KBM-7 (cell line): ENCODE measurements at regions not wholly inside any gene's neighbourhood (a gene's known extent, or its start where the extent isn't known, plus 50 kb on each side); places are given as distances from the start of the nearest gene placed in this dataset.

Experiments used
- DNase-seq: peaks from one replicate; pipeline ENCODE4 v3.0.0-alpha.2; 2015
- in situ Hi-C: fragments of 300-500 bp; cut with MboI; formaldehyde crosslinking; loops from 2 replicates; pipeline ENCODE4 v1.14.3; 2020; ENCODE audit warnings: low sequenced_read_pairs, low pct_unique_long_range_greater_than_20kb, mixed read lengths

GRCh38 chr3:17808994-17809393, 66.6 kb upstream of the TBC1D5 start:
- DNase-seq: no peak

DNA sequence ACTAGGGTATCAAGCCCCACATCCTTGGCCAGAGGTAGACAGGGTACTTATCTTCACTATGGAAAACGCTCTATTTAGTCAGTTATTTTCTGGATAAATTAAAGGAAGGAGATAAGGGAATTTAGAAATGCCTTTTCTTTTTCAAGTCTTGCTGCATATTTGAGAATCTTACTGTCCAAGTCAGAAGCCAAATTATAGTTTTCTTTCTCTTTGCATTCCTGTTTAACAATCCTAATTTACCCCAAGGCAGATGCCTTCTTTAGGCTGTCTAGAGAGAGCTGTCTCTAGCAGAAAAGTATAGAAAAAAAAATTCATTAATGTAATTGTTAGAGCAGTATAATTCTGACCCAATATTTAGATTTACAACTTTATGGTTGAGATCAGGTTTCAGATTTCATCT, 64.4 kb upstream of the TBC1D5 start:
- DNase-seq: no peak
- in situ Hi-C loops: no loop called here

More at GRCh38 chr3:17808994-17809393, 66.6 kb upstream of the TBC1D5 start:
- in situ Hi-C loops: no loop called here

- DNase-seq: no peak
- in situ Hi-C loops: no loop called here
Observed at GRCh38 chr3:17806201-17806600, 63.8 kb upstream of the TBC1D5 start.

GRCh38 chr3:17805461-17805940, 63.1 kb upstream of the TBC1D5 start:
- DNase-seq: no peak
- in situ Hi-C loops: no loop called here

DNA sequence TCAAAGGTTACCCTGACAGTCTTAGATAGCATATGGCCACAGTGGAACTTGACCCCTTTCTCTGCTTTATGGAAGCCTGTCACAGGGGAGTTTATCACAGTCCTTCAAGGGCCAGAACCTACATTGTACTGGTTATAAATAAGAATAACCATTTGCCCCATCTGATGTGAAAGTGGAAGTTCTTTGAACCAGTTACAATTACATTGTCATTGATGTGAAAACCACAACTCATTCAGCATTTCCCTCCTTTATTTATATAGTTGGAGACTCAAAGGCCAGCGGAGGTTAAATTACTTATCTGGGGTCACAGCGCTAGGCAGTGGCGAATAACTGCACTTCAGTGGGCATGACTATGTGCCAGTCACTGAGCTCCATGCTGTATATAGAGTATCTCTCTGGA, 60.5 kb upstream of the TBC1D5 start:
- in situ Hi-C loops: no loop called here

GRCh38 chr3:17801131-17801530, 58.7 kb upstream of the TBC1D5 start:
- no peak for DNase-seq
- in situ Hi-C loops: no loop called here

More for the DNA sequence above, 60.5 kb upstream of the TBC1D5 start:
- DNase-seq: peak; percentile 12

- in situ Hi-C loops: no loop called here
- no peak for DNase-seq
Observed at GRCh38 chr3:17800232-17800631, 57.8 kb upstream of the TBC1D5 start.

DNA sequence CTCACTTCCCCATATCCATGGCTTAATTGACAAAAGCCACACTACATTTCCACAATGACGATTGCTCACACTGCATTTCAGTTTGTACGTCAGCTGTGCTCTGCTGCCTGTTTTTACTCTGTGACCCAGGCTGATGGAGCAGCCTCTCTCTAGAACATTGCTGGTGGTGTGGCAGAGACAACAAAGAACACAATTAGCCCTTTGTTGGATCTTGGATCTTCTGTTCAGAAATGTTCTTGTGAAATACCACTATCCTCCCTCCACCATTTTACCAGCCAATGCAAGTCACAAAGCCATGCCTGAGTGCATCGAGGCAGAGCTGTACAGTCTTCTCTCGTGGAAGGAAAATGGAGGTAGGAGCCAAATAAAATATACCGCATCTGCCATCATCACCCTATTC, 56.9 kb upstream of the TBC1D5 start:
- no peak for DNase-seq
- in situ Hi-C loops: no loop called here

- in situ Hi-C loops: no loop called here
- no peak for DNase-seq
Observed at GRCh38 chr3:17798000-17798399, 55.6 kb upstream of the TBC1D5 start.

DNA sequence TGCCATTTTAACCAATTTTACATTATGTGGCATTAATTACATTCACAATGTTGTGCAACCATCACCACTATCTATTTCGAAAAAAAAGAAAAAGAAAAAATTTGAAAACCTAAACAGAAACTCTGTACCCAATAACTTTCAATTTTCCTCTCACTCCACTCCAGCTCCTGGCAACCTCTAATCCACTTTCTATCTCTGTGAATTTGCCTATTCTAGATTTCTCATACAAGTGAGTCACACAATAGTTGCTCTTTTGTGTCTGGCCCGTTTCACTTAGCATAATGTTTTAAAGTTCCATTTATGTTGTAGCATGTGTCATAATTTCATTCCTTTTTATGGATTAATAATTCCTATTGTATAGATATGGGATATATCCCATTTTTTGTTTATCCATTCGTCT, 53.3 kb upstream of the TBC1D5 start:
- in situ Hi-C loops: no loop called here
- no peak for DNase-seq

- in situ Hi-C loops: no loop called here
- no peak for DNase-seq
Observed at GRCh38 chr3:17795280-17795679, 52.8 kb upstream of the TBC1D5 start.

DNA sequence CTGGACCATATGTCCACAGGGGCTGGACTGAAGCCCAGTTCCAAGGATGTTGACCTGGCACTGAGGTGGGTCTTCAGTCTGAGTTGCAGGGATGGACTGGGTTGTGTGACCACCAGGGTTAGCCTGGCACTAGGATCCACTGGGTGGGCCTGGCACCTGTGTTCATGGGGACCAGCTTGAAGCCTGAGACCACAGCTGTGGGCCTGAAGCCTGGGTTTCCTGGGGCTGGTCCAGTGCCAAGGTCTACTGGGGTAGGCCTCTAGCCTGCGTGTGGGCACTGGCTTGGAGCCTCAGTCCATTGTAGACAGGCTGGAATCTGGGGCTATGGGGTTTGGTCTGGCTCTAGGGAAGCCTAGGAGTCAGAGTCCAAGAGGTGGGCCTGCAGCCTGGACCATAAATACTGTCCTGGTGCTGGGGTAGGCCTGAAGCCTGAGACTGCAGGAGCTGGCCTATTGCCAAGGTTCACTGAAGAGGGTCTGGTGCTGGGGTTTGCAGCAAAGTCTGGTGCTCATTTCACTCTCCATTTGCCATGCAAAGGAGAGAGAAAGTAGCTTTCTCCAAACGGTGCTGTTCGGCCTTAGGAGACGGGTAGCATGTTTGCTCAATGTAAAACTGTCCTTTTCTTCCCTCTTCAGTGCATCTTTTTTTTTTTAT, 51.2 kb upstream of the TBC1D5 start:
- in situ Hi-C loops: no loop called here
- no peak for DNase-seq
